B cell (primary cell): ENCODE measurements at regions not wholly inside any gene's neighbourhood (a gene's known extent, or its start where the extent isn't known, plus 50 kb on each side); places are given as distances from the start of the nearest gene placed in this dataset.

Source experiments
- ATAC-seq: fragments of 200-7000 bp; cut with Tn5 transposase; one replicate; pipeline ENCODE4 v1.10.0; 2021; ENCODE audit warnings: low read depth, mild to moderate bottlenecking, moderate number of reproducible peaks, moderate library complexity
- CTCF ChIA-PET: fragments of 350-600 bp; sonication (Branson Sonifier 250); formaldehyde crosslinking; loops from one replicate; lab custom pipeline; 2021; ENCODE audit warnings: antibody characterized with exemption, inconsistent platforms; lab: Charles Lee
- POLR2A ChIA-PET: fragments of 350-600 bp; sonication (Branson Sonifier 250); formaldehyde crosslinking; loops from one replicate; lab custom pipeline; 2021; ENCODE audit warnings: antibody characterized with exemption; lab: Charles Lee
- DNase-seq: peaks from one replicate; pipeline ENCODE4 v3.0.0; 2013
- H2AFZ ChIP-seq: 2 replicates; pipeline ENCODE4 v1.6.1; 2012; ENCODE audit warnings: mild to moderate bottlenecking, low read depth, low read length; ENCODE audit not compliant: insufficient read depth, poor library complexity, severe bottlenecking
- H3K27ac ChIP-seq, 2 donors: 1 replicate in 1 of 2; 2 replicates in 1 of 2; pipeline ENCODE4 v1.5.1; 2012 to 2013; ENCODE audit warnings: low read length in 2 of 2, mild to moderate bottlenecking in 2 of 2, moderate library complexity in 1 of 2
- H3K27me3 ChIP-seq, 4 experiments: fragments of 200-600 bp in 1 of 4; sonication (generic) in 1 of 4; replicated peaks in 1 of 4; 1 replicate in 2 of 4; 2 replicates in 2 of 4; pipeline versions ENCODE4 v1.6.1 to v1.7.0; 2013 to 2016; ENCODE audit warnings: low read length in 3 of 4, mild to moderate bottlenecking in 2 of 4, mixed read lengths in 1 of 4, moderate library complexity in 1 of 4; ENCODE audit not compliant: insufficient read depth in 4 of 4, control insufficient read depth in 3 of 4; ENCODE audit errors: control extremely low read depth in 1 of 4
- H3K36me3 ChIP-seq, 2 experiments: replicated peaks in 1 of 2; 1 replicate in 1 of 2; 2 replicates in 1 of 2; pipeline versions ENCODE4 v1.6.1 to v1.7.1; 2013; ENCODE audit warnings: low read length in 1 of 2; ENCODE audit not compliant: insufficient read depth in 2 of 2, control insufficient read depth in 1 of 2; ENCODE audit errors: control extremely low read depth in 1 of 2, extremely low read depth in 1 of 2
- H3K4me1 ChIP-seq, 2 donors: fragments of 200-600 bp in 1 of 2; sonication (generic) in 1 of 2; 1 replicate in 1 of 2; 2 replicates in 1 of 2; pipeline versions ENCODE4 v1.5.1 to v1.6.1; 2013 to 2017; ENCODE audit warnings: low read length in 2 of 2; ENCODE audit not compliant: control insufficient read depth in 2 of 2, insufficient read depth in 2 of 2
- H3K4me2 ChIP-seq: replicated peaks from 2 replicates; pipeline ENCODE3; 2012; ENCODE audit warnings: mild to moderate bottlenecking, low read depth, low read length; ENCODE audit not compliant: poor library complexity, severe bottlenecking
- H3K4me3 ChIP-seq, 5 experiments: fragments of 200-600 bp in 1 of 5; sonication (generic) in 1 of 5; 1 replicate in 3 of 5; 2 replicates in 2 of 5; pipeline versions ENCODE4 v1.5.1 to v1.7.0; 2011 to 2016; ENCODE audit warnings: low read length in 4 of 5, mild to moderate bottlenecking in 4 of 5, low read depth in 2 of 5, control low read depth in 1 of 5, moderate library complexity in 1 of 5; ENCODE audit not compliant: insufficient read depth in 1 of 5; ENCODE audit errors: control extremely low read depth in 1 of 5, extremely low read depth in 1 of 5
- H3K79me2 ChIP-seq: fragments of 200-600 bp; sonication (generic); one replicate; pipeline ENCODE4 v1.6.0; 2016; ENCODE audit warnings: low read length; ENCODE audit not compliant: control insufficient read depth, insufficient read depth
- H3K9ac ChIP-seq: fragments of 200-600 bp; sonication (generic); 2 replicates; pipeline ENCODE4 v1.6.1; 2017; ENCODE audit warnings: mild to moderate bottlenecking, low read length, moderate library complexity
- H3K9me3 ChIP-seq, 3 donors: one replicate each; pipeline versions ENCODE4 v1.6.1 to v1.7.1; 2013; ENCODE audit warnings: low read length in 2 of 3; ENCODE audit not compliant: control insufficient read depth in 2 of 3, insufficient read depth in 1 of 3; ENCODE audit errors: control extremely low read depth in 1 of 3
- H4K20me1 ChIP-seq: 2 replicates; pipeline ENCODE4 v1.6.0; 2012; ENCODE audit warnings: mild to moderate bottlenecking, low read length; ENCODE audit not compliant: insufficient read depth, control insufficient read depth, poor library complexity, severe bottlenecking
- H3K27ac Mint-ChIP-seq: one replicate; pipeline ENCODE4 v1.8.0; 2021; ENCODE audit warnings: mixed read lengths
- H3K27me3 Mint-ChIP-seq: one replicate; pipeline ENCODE4 v1.8.0; 2021; ENCODE audit warnings: mixed read lengths
- H3K4me1 Mint-ChIP-seq: one replicate; pipeline ENCODE4 v1.8.0; 2021; ENCODE audit warnings: mixed read lengths
- H3K4me3 Mint-ChIP-seq: one replicate; pipeline ENCODE4 v1.8.0; 2021; ENCODE audit warnings: mixed read lengths
- H3K9me3 Mint-ChIP-seq: one replicate; pipeline ENCODE4 v1.8.0; 2022; ENCODE audit warnings: mixed read lengths; ENCODE audit not compliant: insufficient read depth
- EZH2 ChIP-seq: IDR thresholded peaks from 2 replicates; pipeline ENCODE4 v1.6.1; 2012; ENCODE audit warnings: borderline replicate concordance, low read depth, mild to moderate bottlenecking, moderate library complexity, low read length; ENCODE audit not compliant: insufficient read depth, poor library complexity, severe bottlenecking
- WGBS: methylation state at CpG from one replicate; pipeline ENCODE4 v1.1.5; 2013; ENCODE audit warnings: missing lambda C conversion rate; ENCODE audit not compliant: insufficient coverage; 5-methylcytosine and 5-hydroxymethylcytosine counted together
- intact Hi-C: fragments of 100-400 bp; cut with micrococcal nuclease; formaldehyde crosslinking; loops from one replicate; pipeline ENCODE4 v1.10.0; 2022
- TF ChIP-seq, protein P1 (sequence below): fragments of 200-600 bp; IDR thresholded peaks from one replicate; pipeline ENCODE4 v1.8.0; 2022; ENCODE audit warnings: antibody characterized with exemption, mild to moderate bottlenecking

DNA sequence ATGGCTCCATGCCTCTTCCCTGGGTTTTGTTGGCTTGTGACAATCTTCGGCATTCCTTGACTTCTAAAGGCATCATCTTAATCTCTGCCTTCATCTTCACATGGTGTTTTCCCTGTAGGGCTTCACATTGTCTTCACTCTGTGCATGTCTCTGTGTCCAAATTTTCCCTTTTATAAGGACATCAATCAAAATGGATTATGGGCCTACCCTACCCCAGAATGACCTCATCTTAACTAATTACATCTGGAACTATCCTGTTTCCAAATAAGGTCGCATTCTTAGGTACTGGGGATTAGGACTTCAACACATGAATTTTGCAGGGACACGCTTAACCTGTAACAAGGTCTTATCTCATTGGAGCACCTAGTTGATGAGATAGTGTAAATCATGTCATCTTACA is 290.3 kb upstream of the KLF12 start:
- Histone ChIP-seq H3K79me2 (no peaks in the 10 kb centered on the region), H3K27ac (no peak overlapping the region), H4K20me1 (no peaks in the 10 kb centered on the region), H3K4me3 (no peak overlapping the region), H3K4me2 (no peak overlapping the region), H3K9ac (no peak overlapping the region), H3K27me3 (no peaks in the 10 kb centered on the region), H3K9me3 (no peaks in the 10 kb centered on the region), H3K36me3 (no peaks in the 10 kb centered on the region), H3K4me1 (no peaks in the 10 kb centered on the region), H2AFZ (no peak overlapping the region)
- CTCF ChIA-PET = no interaction called here
- no peaks in the 10 kb centered on the region for H3K9me3 Mint-ChIP-seq
- H3K4me1 Mint-ChIP-seq = no peaks in the 10 kb centered on the region
- no peak overlapping the region for H3K27ac Mint-ChIP-seq
- intact Hi-C loops = no loop called here
- DNase-seq (no peak), ATAC-seq (no peak)
- POLR2A ChIA-PET = no interaction called here
- no peak overlapping the region for H3K4me3 Mint-ChIP-seq
- H3K27me3 Mint-ChIP-seq = peaks cover 7% of the 10 kb centered on the region
- no peak for TF ChIP-seq EZH2
- TF ChIP-seq, protein P1, sequence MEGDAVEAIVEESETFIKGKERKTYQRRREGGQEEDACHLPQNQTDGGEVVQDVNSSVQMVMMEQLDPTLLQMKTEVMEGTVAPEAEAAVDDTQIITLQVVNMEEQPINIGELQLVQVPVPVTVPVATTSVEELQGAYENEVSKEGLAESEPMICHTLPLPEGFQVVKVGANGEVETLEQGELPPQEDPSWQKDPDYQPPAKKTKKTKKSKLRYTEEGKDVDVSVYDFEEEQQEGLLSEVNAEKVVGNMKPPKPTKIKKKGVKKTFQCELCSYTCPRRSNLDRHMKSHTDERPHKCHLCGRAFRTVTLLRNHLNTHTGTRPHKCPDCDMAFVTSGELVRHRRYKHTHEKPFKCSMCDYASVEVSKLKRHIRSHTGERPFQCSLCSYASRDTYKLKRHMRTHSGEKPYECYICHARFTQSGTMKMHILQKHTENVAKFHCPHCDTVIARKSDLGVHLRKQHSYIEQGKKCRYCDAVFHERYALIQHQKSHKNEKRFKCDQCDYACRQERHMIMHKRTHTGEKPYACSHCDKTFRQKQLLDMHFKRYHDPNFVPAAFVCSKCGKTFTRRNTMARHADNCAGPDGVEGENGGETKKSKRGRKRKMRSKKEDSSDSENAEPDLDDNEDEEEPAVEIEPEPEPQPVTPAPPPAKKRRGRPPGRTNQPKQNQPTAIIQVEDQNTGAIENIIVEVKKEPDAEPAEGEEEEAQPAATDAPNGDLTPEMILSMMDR = no peak
- WGBS = 89% methylated on average over 1 of the region's 3 CpGs

DNA sequence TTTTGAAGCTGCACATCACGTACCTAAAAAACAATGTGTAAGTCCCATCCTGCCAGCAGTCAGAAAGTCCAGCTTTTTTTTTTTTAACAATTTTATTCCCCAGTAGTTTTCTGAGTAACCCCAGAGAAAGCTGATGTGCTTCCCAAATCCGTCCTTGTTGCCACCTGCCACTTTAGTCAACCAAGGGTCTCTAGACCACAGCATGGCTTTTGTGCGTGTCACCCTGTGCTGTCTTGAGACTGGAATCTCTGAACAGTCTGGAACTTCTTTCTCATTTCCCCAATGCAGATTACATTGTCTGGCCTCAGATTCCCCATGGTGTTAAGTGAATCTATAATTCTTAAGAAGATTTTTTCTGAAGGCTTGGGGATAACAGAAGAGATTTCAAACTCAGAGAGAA is 289.2 kb upstream of the KLF12 start:
- Histone ChIP-seq H3K36me3 (no peaks in the 10 kb centered on the region), H2AFZ (no peak overlapping the region), H3K9ac (no peak overlapping the region), H3K79me2 (no peaks in the 10 kb centered on the region), H3K4me3 (no peak overlapping the region), H4K20me1 (no peaks in the 10 kb centered on the region), H3K27me3 (no peaks in the 10 kb centered on the region), H3K4me2 (no peak overlapping the region), H3K4me1 (no peaks in the 10 kb centered on the region), H3K9me3 (no peaks in the 10 kb centered on the region), H3K27ac (no peak overlapping the region)
- ATAC-seq = no peak
- no peaks in the 10 kb centered on the region for H3K9me3 Mint-ChIP-seq
- TF ChIP-seq, protein P1 = no peak
- TF ChIP-seq EZH2 = no peak
- ChIA-PET CTCF (no interaction called here), POLR2A (no interaction called here)
- WGBS = 83% methylated on average over 1 of the region's 3 CpGs
- H3K4me1 Mint-ChIP-seq = no peaks in the 10 kb centered on the region
- H3K4me3 Mint-ChIP-seq = no peak overlapping the region
- peaks cover 7% of the 10 kb centered on the region for H3K27me3 Mint-ChIP-seq
- DNase-seq = no peak
- H3K27ac Mint-ChIP-seq = no peak overlapping the region
- intact Hi-C loops = no loop called here
